Left renal cortex interstitium (tissue), 4 donors: ENCODE measurements at regions not wholly inside any gene's neighbourhood (a gene's known extent, or its start where the extent isn't known, plus 50 kb on each side); places are given as distances from the start of the nearest gene placed in this dataset.

ENCODE experiments used
- DNase-seq, 4 donors: peaks; one replicate each; pipeline ENCODE4 v3.0.0-alpha.2; 2013; ENCODE audit warnings: low read depth in 4 of 4, low spot score in 2 of 4, missing footprints in 1 of 4

- no peak for DNase-seq
Observed at GRCh38 chr9:7363777-7364477, 435.7 kb downstream of the DMAC1 start.

GRCh38 chr9:7360513-7360912 is 439.1 kb downstream of the DMAC1 start:
- no peak for DNase-seq

- no peak for DNase-seq
Observed at GRCh38 chr9:7358876-7359275, 440.7 kb downstream of the DMAC1 start.

GRCh38 chr9:7354704-7355103 is 444.9 kb downstream of the DMAC1 start:
- DNase-seq, result no peak

- DNase-seq, result no peak
Observed at GRCh38 chr9:7348692-7349091, 450.9 kb downstream of the DMAC1 start.

- DNase-seq, result no peak
Observed at GRCh38 chr9:7347556-7347955, 452.0 kb downstream of the DMAC1 start.

- no peak for DNase-seq
Observed at GRCh38 chr9:7346144-7346543, 453.4 kb downstream of the DMAC1 start.

GRCh38 chr9:7342736-7343135 is 456.8 kb downstream of the DMAC1 start:
- no peak for DNase-seq

- DNase-seq, result no peak
Observed at GRCh38 chr9:7342229-7342628, 457.3 kb downstream of the DMAC1 start.

GRCh38 chr9:7341571-7341970 is 458.0 kb downstream of the DMAC1 start:
- no peak for DNase-seq

- no peak for DNase-seq
Observed at GRCh38 chr9:7340451-7340850, 459.1 kb downstream of the DMAC1 start.

- no peak for DNase-seq
Observed at GRCh38 chr9:7338586-7339281, 460.8 kb downstream of the DMAC1 start.

- DNase-seq, result no peak
Observed at GRCh38 chr9:7336356-7337065, 463.1 kb downstream of the DMAC1 start.

- no peak for DNase-seq
Observed at GRCh38 chr9:7333719-7334118, 465.9 kb downstream of the DMAC1 start.

- DNase-seq, result no peak
Observed at GRCh38 chr9:7332780-7333179, 466.8 kb downstream of the DMAC1 start.

GRCh38 chr9:7328453-7328852 is 471.1 kb downstream of the DMAC1 start:
- no peak for DNase-seq

GRCh38 chr9:7325995-7326394 is 473.6 kb downstream of the DMAC1 start:
- DNase-seq, result no peak

- no peak for DNase-seq
Observed at GRCh38 chr9:7324152-7324598, 475.4 kb downstream of the DMAC1 start.

GRCh38 chr9:7320841-7321240 is 478.7 kb downstream of the DMAC1 start:
- no peak for DNase-seq

- no peak for DNase-seq
Observed at GRCh38 chr9:7320139-7320538, 479.4 kb downstream of the DMAC1 start.

- no peak for DNase-seq
Observed at GRCh38 chr9:7318920-7319319, 480.7 kb downstream of the DMAC1 start.

- no peak for DNase-seq
Observed at GRCh38 chr9:7316967-7317366, 482.6 kb downstream of the DMAC1 start.
